ENCODE measurements at regions not wholly inside any gene's neighbourhood (a gene's known extent, or its start where the extent isn't known, plus 50 kb on each side); places are given as distances from the start of the nearest gene placed in this dataset.

GRCh38 chr22:26981111-26981510 is 323.7 kb downstream of the MIAT start:
- Histone ChIP-seq H3K27ac (replicated peaks) (no peak overlapping the region), H3K27me3 (ENCODE audit: low read depth) (peaks cover 72% of the 10 kb centered on the region), H3K9me3 (replicated peaks) (no peaks in the 10 kb centered on the region), H3K36me3 (no peaks in the 10 kb centered on the region), H3K4me3 (no peak overlapping the region), H3K4me1 (peaks cover under 1% of the 10 kb centered on the region)
- TF ChIP-seq CTCF (IDR thresholded peaks at IDR 0.05; ENCODE audit: borderline replicate concordance) = no peak
- intact Hi-C loops (cut with micrococcal nuclease) = loop anchor here (5.0 kb wide), 1 partner anchor 74 kb away; no protein-coding TSS in a partner anchor
- no peak for DNase-seq

GRCh38 chr22:26981541-26981940 is 324.2 kb downstream of the MIAT start:
- no peak overlapping the region for H3K27ac ChIP-seq (replicated peaks)

GRCh38 chr22:26983311-26983710 is 325.9 kb downstream of the MIAT start:
- no peak for TF ChIP-seq CTCF (IDR thresholded peaks at IDR 0.05; ENCODE audit: borderline replicate concordance)
- H3K4me3 ChIP-seq = no peak overlapping the region
- intact Hi-C loops (cut with micrococcal nuclease) = loop anchor here (5.0 kb wide), 1 partner anchor 76 kb away; no protein-coding TSS in a partner anchor
- no peaks in the 10 kb centered on the region for H3K36me3 ChIP-seq
- peaks cover 10% of the 10 kb centered on the region for H3K4me1 ChIP-seq
- no peak for DNase-seq
- no peaks in the 10 kb centered on the region for H3K9me3 ChIP-seq (replicated peaks)
- H3K27ac ChIP-seq (replicated peaks) = no peak overlapping the region
- peaks cover 78% of the 10 kb centered on the region for H3K27me3 ChIP-seq (ENCODE audit: low read depth)

More at GRCh38 chr22:26981541-26981940, 324.2 kb downstream of the MIAT start:
- Histone ChIP-seq H3K4me3 (no peak overlapping the region), H3K9me3 (replicated peaks) (no peaks in the 10 kb centered on the region), H3K36me3 (no peaks in the 10 kb centered on the region), H3K27me3 (ENCODE audit: low read depth) (peaks cover 72% of the 10 kb centered on the region), H3K4me1 (peaks cover 4% of the 10 kb centered on the region)
- no peak for DNase-seq
- intact Hi-C loops (cut with micrococcal nuclease) = loop anchor here (5.0 kb wide), 1 partner anchor 74 kb away; no protein-coding TSS in a partner anchor
- no peak for TF ChIP-seq CTCF (IDR thresholded peaks at IDR 0.05; ENCODE audit: borderline replicate concordance)

- no peak for DNase-seq
- Histone ChIP-seq H3K27me3 (ENCODE audit: low read depth) (peaks cover 61% of the 10 kb centered on the region), H3K4me1 (peaks cover 10% of the 10 kb centered on the region), H3K36me3 (no peaks in the 10 kb centered on the region), H3K4me3 (no peak overlapping the region), H3K27ac (replicated peaks) (no peak overlapping the region), H3K9me3 (replicated peaks) (no peaks in the 10 kb centered on the region)
- TF ChIP-seq CTCF (IDR thresholded peaks at IDR 0.05; ENCODE audit: borderline replicate concordance) = no peak
- intact Hi-C loops (cut with micrococcal nuclease) = no loop called here
These were observed 327.8 kb downstream of the MIAT start for GRCh38 chr22:26985206-26985605.

GRCh38 chr22:26985931-26986782 is 328.8 kb downstream of the MIAT start:
- no peak overlapping the region for H3K27ac ChIP-seq (replicated peaks)
- H3K4me3 ChIP-seq = no peak overlapping the region
- peaks cover 52% of the 10 kb centered on the region for H3K27me3 ChIP-seq (ENCODE audit: low read depth)
- no peak for TF ChIP-seq CTCF (IDR thresholded peaks at IDR 0.05; ENCODE audit: borderline replicate concordance)
- intact Hi-C loops (cut with micrococcal nuclease) = no loop called here
- H3K4me1 ChIP-seq = peaks cover 10% of the 10 kb centered on the region
- DNase-seq = no peak
- no peaks in the 10 kb centered on the region for H3K9me3 ChIP-seq (replicated peaks)
- no peaks in the 10 kb centered on the region for H3K36me3 ChIP-seq

Data from left ventricle myocardium inferior (tissue), 1 donor.